ENCODE measurements at regions not wholly inside any gene's neighbourhood (a gene's known extent, or its start where the extent isn't known, plus 50 kb on each side); places are given as distances from the start of the nearest gene placed in this dataset.
"Not testable (repeated sequence)": the region's sequence is repeated elsewhere in the genome, so short reads cannot be mapped to it uniquely, and the experiment has no call there.

GRCh38 chr13:90945146-90945545 is 402.3 kb upstream of the MIR17HG start:
- not testable (repeated sequence) for H3K14ac ChIP-seq (ENCODE audit: low read length); H2BK5ac ChIP-seq (ENCODE audit: low read depth, low read length, poor library complexity); H3K4me1 ChIP-seq (ENCODE audit: control insufficient read depth in 1 of 2, insufficient read depth in 2 of 2, low read length in 2 of 2); H3K4me2 ChIP-seq (ENCODE audit: low read length); H3K18ac ChIP-seq (ENCODE audit: low read length); H3K36me3 ChIP-seq (ENCODE audit: control insufficient read depth in 1 of 2, insufficient read depth in 2 of 2, low read length in 2 of 2); H3K79me1 ChIP-seq (ENCODE audit: low read length); H4K91ac ChIP-seq (ENCODE audit: low read depth, low read length); H2BK12ac ChIP-seq (ENCODE audit: low read length); H3K23ac ChIP-seq (ENCODE audit: low read length); H3K4ac ChIP-seq (ENCODE audit: low read depth, low read length); H3K4me3 ChIP-seq (ENCODE audit: low read depth, low read length); DNase-seq; H3K27ac ChIP-seq (ENCODE audit: low read depth, low read length); H4K12ac ChIP-seq (ENCODE audit: low read depth, low read length); H2AFZ ChIP-seq (ENCODE audit: insufficient read depth, low read length, poor library complexity); H2AK5ac ChIP-seq (ENCODE audit: low read length); H4K8ac ChIP-seq (ENCODE audit: low read depth, low read length); H3K79me2 ChIP-seq (ENCODE audit: control insufficient read depth, insufficient read depth, low read length, poor library complexity); H3K9me3 ChIP-seq (ENCODE audit: insufficient read depth, low read depth, low read length); H3K9ac ChIP-seq (ENCODE audit: low read length); H3K27me3 ChIP-seq (ENCODE audit: insufficient read depth, low read length); H2BK120ac ChIP-seq (ENCODE audit: insufficient read depth, low read length, poor library complexity)
- WGBS (ENCODE audit: extremely low coverage, insufficient coverage, insufficient read length), result no CpG with 5 or more reads among the region's 3 CpGs

DNA sequence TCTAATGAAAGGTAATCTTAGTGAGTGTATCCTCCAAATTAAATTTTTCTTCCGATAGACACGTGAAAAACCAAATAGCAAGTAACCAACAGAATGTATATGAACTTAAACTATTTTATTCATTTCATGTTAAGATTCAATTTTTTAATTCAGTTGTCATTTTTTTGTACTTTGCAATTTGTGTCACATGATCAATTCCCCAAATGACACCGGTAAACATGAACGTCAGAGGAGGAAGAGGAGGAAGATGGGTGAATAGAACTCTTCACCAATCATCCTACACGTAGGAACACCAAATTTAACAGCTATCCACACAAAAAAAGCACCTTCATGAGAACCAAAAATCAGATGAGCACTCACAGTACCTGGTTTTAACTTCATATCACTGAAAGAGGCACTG is 401.4 kb upstream of the MIR17HG start:
- H3K18ac ChIP-seq (ENCODE audit: low read length); H3K23ac ChIP-seq (ENCODE audit: low read length); H4K8ac ChIP-seq (ENCODE audit: low read depth, low read length); H3K4me2 ChIP-seq (ENCODE audit: low read length); H3K27me3 ChIP-seq (ENCODE audit: insufficient read depth, low read length); H3K9me3 ChIP-seq (ENCODE audit: insufficient read depth, low read depth, low read length); H3K14ac ChIP-seq (ENCODE audit: low read length); H3K4me1 ChIP-seq (ENCODE audit: control insufficient read depth in 1 of 2, insufficient read depth in 2 of 2, low read length in 2 of 2); H3K27ac ChIP-seq (ENCODE audit: low read depth, low read length); H2BK12ac ChIP-seq (ENCODE audit: low read length); H3K79me1 ChIP-seq (ENCODE audit: low read length); H3K79me2 ChIP-seq (ENCODE audit: control insufficient read depth, insufficient read depth, low read length, poor library complexity); H3K36me3 ChIP-seq (ENCODE audit: control insufficient read depth in 1 of 2, insufficient read depth in 2 of 2, low read length in 2 of 2); H3K4ac ChIP-seq (ENCODE audit: low read depth, low read length); H4K91ac ChIP-seq (ENCODE audit: low read depth, low read length); H4K12ac ChIP-seq (ENCODE audit: low read depth, low read length); H3K4me3 ChIP-seq (ENCODE audit: low read depth, low read length); H2BK5ac ChIP-seq (ENCODE audit: low read depth, low read length, poor library complexity); DNase-seq; H2BK120ac ChIP-seq (ENCODE audit: insufficient read depth, low read length, poor library complexity); H2AFZ ChIP-seq (ENCODE audit: insufficient read depth, low read length, poor library complexity); H3K9ac ChIP-seq (ENCODE audit: low read length); H2AK5ac ChIP-seq (ENCODE audit: low read length): not testable (repeated sequence)
- WGBS (ENCODE audit: extremely low coverage, insufficient coverage, insufficient read length), result no CpG with 5 or more reads among the region's 5 CpGs

GRCh38 chr13:90947976-90948375 is 399.5 kb upstream of the MIR17HG start:
- Histone ChIP-seq H3K79me1 (ENCODE audit: low read length) (no peaks in the 10 kb centered on the region), H3K4me1 (ENCODE audit: control insufficient read depth in 1 of 2, insufficient read depth in 2 of 2, low read length in 2 of 2) (no peaks in the 10 kb centered on the region), H3K18ac (ENCODE audit: low read length) (no peak overlapping the region), H3K36me3 (ENCODE audit: control insufficient read depth in 1 of 2, insufficient read depth in 2 of 2, low read length in 2 of 2) (no peaks in the 10 kb centered on the region), H2BK12ac (ENCODE audit: low read length) (no peak overlapping the region), H3K27me3 (ENCODE audit: insufficient read depth, low read length) (no peaks in the 10 kb centered on the region), H4K12ac (ENCODE audit: low read depth, low read length) (no peak overlapping the region), H3K9me3 (ENCODE audit: insufficient read depth, low read depth, low read length) (peaks cover 1% of the 10 kb centered on the region), H2BK120ac (ENCODE audit: insufficient read depth, low read length, poor library complexity) (no peak overlapping the region), H4K8ac (ENCODE audit: low read depth, low read length) (no peak overlapping the region), H3K14ac (ENCODE audit: low read length) (no peak overlapping the region), H2BK5ac (ENCODE audit: low read depth, low read length, poor library complexity) (no peak overlapping the region), H2AFZ (ENCODE audit: insufficient read depth, low read length, poor library complexity) (no peak overlapping the region), H3K79me2 (ENCODE audit: control insufficient read depth, insufficient read depth, low read length, poor library complexity) (no peaks in the 10 kb centered on the region), H3K23ac (ENCODE audit: low read length) (no peak overlapping the region), H3K4ac (ENCODE audit: low read depth, low read length) (no peak overlapping the region), H3K4me2 (ENCODE audit: low read length) (no peak overlapping the region), H3K27ac (ENCODE audit: low read depth, low read length) (no peak overlapping the region), H3K9ac (ENCODE audit: low read length) (no peak overlapping the region), H3K4me3 (ENCODE audit: low read depth, low read length) (no peak overlapping the region), H2AK5ac (ENCODE audit: low read length) (no peak overlapping the region), H4K91ac (ENCODE audit: low read depth, low read length) (no peak overlapping the region)
- DNase-seq, result no peak
- no CpG with 5 or more reads among the region's 2 CpGs for WGBS (ENCODE audit: extremely low coverage, insufficient coverage, insufficient read length)

DNA sequence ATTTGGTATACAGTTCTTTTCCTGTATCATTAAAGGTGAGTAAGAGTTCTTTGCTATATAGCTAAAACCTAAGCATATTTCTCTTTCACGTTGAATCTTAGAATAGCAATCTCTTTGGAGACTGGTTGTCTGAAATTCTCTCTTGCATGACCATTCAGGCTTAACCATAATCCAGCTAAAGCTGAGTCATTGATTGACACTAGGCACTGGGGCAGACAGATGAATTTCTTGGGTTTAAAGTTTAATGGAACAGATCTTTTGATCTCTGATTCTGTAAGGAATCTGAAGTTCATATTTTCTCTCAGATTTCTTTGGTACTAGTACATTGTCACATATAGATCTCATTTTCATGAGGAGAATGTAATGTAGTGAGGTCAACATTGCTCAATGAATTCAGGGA is 397.3 kb upstream of the MIR17HG start:
- Histone ChIP-seq H3K27me3 (ENCODE audit: insufficient read depth, low read length) (no peaks in the 10 kb centered on the region), H3K79me2 (ENCODE audit: control insufficient read depth, insufficient read depth, low read length, poor library complexity) (no peaks in the 10 kb centered on the region), H4K8ac (ENCODE audit: low read depth, low read length) (no peak overlapping the region), H2BK12ac (ENCODE audit: low read length) (no peak overlapping the region), H3K9me3 (ENCODE audit: insufficient read depth, low read depth, low read length) (peaks cover 1% of the 10 kb centered on the region), H3K23ac (ENCODE audit: low read length) (no peak overlapping the region), H3K36me3 (ENCODE audit: control insufficient read depth in 1 of 2, insufficient read depth in 2 of 2, low read length in 2 of 2) (no peaks in the 10 kb centered on the region), H3K4me2 (ENCODE audit: low read length) (no peak overlapping the region), H3K79me1 (ENCODE audit: low read length) (no peaks in the 10 kb centered on the region), H2BK120ac (ENCODE audit: insufficient read depth, low read length, poor library complexity) (no peak overlapping the region), H3K4me3 (ENCODE audit: low read depth, low read length) (no peak overlapping the region), H4K12ac (ENCODE audit: low read depth, low read length) (no peak overlapping the region), H3K14ac (ENCODE audit: low read length) (no peak overlapping the region), H2AK5ac (ENCODE audit: low read length) (no peak overlapping the region), H4K91ac (ENCODE audit: low read depth, low read length) (no peak overlapping the region), H3K18ac (ENCODE audit: low read length) (no peak overlapping the region), H2AFZ (ENCODE audit: insufficient read depth, low read length, poor library complexity) (no peak overlapping the region), H2BK5ac (ENCODE audit: low read depth, low read length, poor library complexity) (no peak overlapping the region), H3K4ac (ENCODE audit: low read depth, low read length) (no peak overlapping the region), H3K27ac (ENCODE audit: low read depth, low read length) (no peak overlapping the region), H3K9ac (ENCODE audit: low read length) (no peak overlapping the region), H3K4me1 (ENCODE audit: control insufficient read depth in 1 of 2, insufficient read depth in 2 of 2, low read length in 2 of 2) (no peaks in the 10 kb centered on the region)
- no peak for DNase-seq
- WGBS (ENCODE audit: extremely low coverage, insufficient coverage, insufficient read length), result no CpG with 5 or more reads among the region's 1 CpG

All from trophoblast cell (in vitro differentiated cells and primary cell).